IPS-18c (cell line): ENCODE measurements at regions not wholly inside any gene's neighbourhood (a gene's known extent, or its start where the extent isn't known, plus 50 kb on each side); places are given as distances from the start of the nearest gene placed in this dataset.

Experiments
- H3K4me3 ChIP-seq: 2 replicates; pipeline ENCODE4 v1.7.0; 2013; ENCODE audit warnings: low read depth, mild to moderate bottlenecking, low read length, moderate library complexity; ENCODE audit not compliant: insufficient read depth
- H3K9me3 ChIP-seq: one replicate; pipeline ENCODE4 v1.6.1; 2013; ENCODE audit warnings: mild to moderate bottlenecking, low read length, moderate library complexity; ENCODE audit not compliant: control insufficient read depth, insufficient read depth

- no peak overlapping the region for H3K4me3 ChIP-seq
- H3K9me3 ChIP-seq = no peaks in the 10 kb centered on the region
These were observed 410.7 kb upstream of the KIRREL3 start for GRCh38 chr11:127411283-127411682.

- Histone ChIP-seq H3K9me3 (peaks cover 2% of the 10 kb centered on the region), H3K4me3 (no peak overlapping the region)
These were observed 394.5 kb upstream of the KIRREL3 start for GRCh38 chr11:127395034-127395433.

- peaks cover 2% of the 10 kb centered on the region for H3K9me3 ChIP-seq
- H3K4me3 ChIP-seq = no peak overlapping the region
These were observed 393.0 kb upstream of the KIRREL3 start for GRCh38 chr11:127393460-127393997.

- no peak overlapping the region for H3K4me3 ChIP-seq
- H3K9me3 ChIP-seq = peaks cover 2% of the 10 kb centered on the region
These were observed 392.0 kb upstream of the KIRREL3 start for GRCh38 chr11:127392575-127392974.

GRCh38 chr11:127390465-127390864 lies 389.9 kb upstream of the KIRREL3 start:
- H3K4me3 ChIP-seq = no peak overlapping the region
- H3K9me3 ChIP-seq = no peaks in the 10 kb centered on the region

- H3K9me3 ChIP-seq = no peaks in the 10 kb centered on the region
These were observed 384.5 kb upstream of the KIRREL3 start for GRCh38 chr11:127385071-127385470.

GRCh38 chr11:127383026-127383425 lies 382.5 kb upstream of the KIRREL3 start:
- Histone ChIP-seq H3K9me3 (no peaks in the 10 kb centered on the region), H3K4me3 (no peak overlapping the region)

More at GRCh38 chr11:127385071-127385470, 384.5 kb upstream of the KIRREL3 start:
- no peak overlapping the region for H3K4me3 ChIP-seq

GRCh38 chr11:127381247-127381646 lies 380.7 kb upstream of the KIRREL3 start:
- H3K4me3 ChIP-seq = no peak overlapping the region
- no peaks in the 10 kb centered on the region for H3K9me3 ChIP-seq

GRCh38 chr11:127379686-127380085 lies 379.1 kb upstream of the KIRREL3 start:
- Histone ChIP-seq H3K9me3 (no peaks in the 10 kb centered on the region), H3K4me3 (no peak overlapping the region)

GRCh38 chr11:127376301-127376700 lies 375.7 kb upstream of the KIRREL3 start:
- no peaks in the 10 kb centered on the region for H3K9me3 ChIP-seq
- H3K4me3 ChIP-seq = no peak overlapping the region

GRCh38 chr11:127369356-127369755 lies 368.8 kb upstream of the KIRREL3 start:
- no peaks in the 10 kb centered on the region for H3K9me3 ChIP-seq
- H3K4me3 ChIP-seq = no peak overlapping the region

GRCh38 chr11:127362754-127363308 lies 362.3 kb upstream of the KIRREL3 start:
- H3K9me3 ChIP-seq = no peaks in the 10 kb centered on the region
- no peak overlapping the region for H3K4me3 ChIP-seq

- H3K9me3 ChIP-seq = no peaks in the 10 kb centered on the region
- no peak overlapping the region for H3K4me3 ChIP-seq
These were observed 357.6 kb upstream of the KIRREL3 start for GRCh38 chr11:127358160-127358559.

GRCh38 chr11:127350476-127350875 lies 349.9 kb upstream of the KIRREL3 start:
- no peak overlapping the region for H3K4me3 ChIP-seq

GRCh38 chr11:127345819-127346459 lies 345.4 kb upstream of the KIRREL3 start:
- Histone ChIP-seq H3K4me3 (no peak overlapping the region), H3K9me3 (peaks cover 2% of the 10 kb centered on the region)

More at GRCh38 chr11:127350476-127350875, 349.9 kb upstream of the KIRREL3 start:
- H3K9me3 ChIP-seq = no peaks in the 10 kb centered on the region

GRCh38 chr11:127340438-127340837 lies 339.9 kb upstream of the KIRREL3 start:
- H3K9me3 ChIP-seq = peaks cover 2% of the 10 kb centered on the region
- H3K4me3 ChIP-seq = no peak overlapping the region

- Histone ChIP-seq H3K9me3 (peaks cover 2% of the 10 kb centered on the region), H3K4me3 (no peak overlapping the region)
These were observed 338.8 kb upstream of the KIRREL3 start for GRCh38 chr11:127339376-127339775.

GRCh38 chr11:127338380-127339259 lies 338.1 kb upstream of the KIRREL3 start:
- peaks cover 2% of the 10 kb centered on the region for H3K9me3 ChIP-seq
- no peak overlapping the region for H3K4me3 ChIP-seq
